DND-41 (cell line): ENCODE measurements at regions not wholly inside any gene's neighbourhood (a gene's known extent, or its start where the extent isn't known, plus 50 kb on each side); places are given as distances from the start of the nearest gene placed in this dataset.

Experiments
- ATAC-seq: fragments of 200-7000 bp; cut with Tn5 transposase; 3 replicates; pipeline ENCODE4 v1.9.1; 2021; ENCODE audit warnings: low read depth; ENCODE audit not compliant: insufficient read depth
- DNase-seq: peaks from one replicate; pipeline ENCODE4 v3.0.0-alpha.2; 2020
- H2AFZ ChIP-seq: 2 replicates; pipeline ENCODE4 v1.6.0; 2012; ENCODE audit warnings: low read depth, low read length
- H3K27ac ChIP-seq: 2 replicates; pipeline ENCODE4 v1.5.1; 2012; ENCODE audit warnings: low read length, inconsistent platforms
- H3K27me3 ChIP-seq: fragments of 200-600 bp; sonication (generic); 2 replicates; pipeline ENCODE4 v1.6.0; 2012; ENCODE audit warnings: low read length, mild to moderate bottlenecking, inconsistent platforms; ENCODE audit not compliant: insufficient read depth, poor library complexity
- H3K36me3 ChIP-seq: 2 replicates; pipeline ENCODE4 v1.5.1; 2012; ENCODE audit warnings: low read length, inconsistent platforms; ENCODE audit not compliant: insufficient read depth
- H3K4me1 ChIP-seq: 2 replicates; pipeline ENCODE4 v1.5.1; 2012; ENCODE audit warnings: mild to moderate bottlenecking, low read length; ENCODE audit not compliant: insufficient read depth
- H3K4me2 ChIP-seq: 2 replicates; pipeline ENCODE4 v1.6.0; 2012; ENCODE audit warnings: mild to moderate bottlenecking, moderate library complexity, low read length, inconsistent platforms; ENCODE audit not compliant: insufficient read depth
- H3K4me3 ChIP-seq, 2 experiments: fragments of 200-600 bp in 1 of 2; shearing (Covaris generic) in 1 of 2; 2 replicates each; pipeline ENCODE4 v1.5.1; 2012 to 2016; ENCODE audit warnings: inconsistent platforms in 2 of 2, low read length in 2 of 2, mild to moderate bottlenecking in 2 of 2, low read depth in 1 of 2, moderate library complexity in 1 of 2
- H3K79me2 ChIP-seq: 2 replicates; pipeline ENCODE4 v1.6.0; 2012; ENCODE audit warnings: low read length, inconsistent platforms; ENCODE audit not compliant: insufficient read depth
- H3K9ac ChIP-seq: 2 replicates; pipeline ENCODE4 v1.6.0; 2012; ENCODE audit warnings: low read depth, mild to moderate bottlenecking, inconsistent platforms, low read length, moderate library complexity
- H3K9me3 ChIP-seq: 2 replicates; pipeline ENCODE4 v1.5.1; 2012; ENCODE audit warnings: low read length, moderate library complexity, mild to moderate bottlenecking, inconsistent platforms; ENCODE audit not compliant: insufficient read depth, severe bottlenecking
- H4K20me1 ChIP-seq: 2 replicates; pipeline ENCODE4 v1.6.0; 2012; ENCODE audit warnings: low read length; ENCODE audit not compliant: insufficient read depth
- EZH2 ChIP-seq: IDR thresholded peaks from 3 replicates; pipeline ENCODE4 v1.6.1; 2012; ENCODE audit warnings: borderline replicate concordance, low read depth, mild to moderate bottlenecking, moderate library complexity, low read length, inconsistent platforms; ENCODE audit not compliant: severe bottlenecking
- TF ChIP-seq, protein P1 (sequence below): IDR thresholded peaks from 2 replicates; pipeline ENCODE4 v1.5.1; 2012; ENCODE audit warnings: borderline replicate concordance, low read length, moderate library complexity, mild to moderate bottlenecking; ENCODE audit not compliant: poor library complexity, severe bottlenecking; ENCODE audit errors: extremely low read depth

DNA sequence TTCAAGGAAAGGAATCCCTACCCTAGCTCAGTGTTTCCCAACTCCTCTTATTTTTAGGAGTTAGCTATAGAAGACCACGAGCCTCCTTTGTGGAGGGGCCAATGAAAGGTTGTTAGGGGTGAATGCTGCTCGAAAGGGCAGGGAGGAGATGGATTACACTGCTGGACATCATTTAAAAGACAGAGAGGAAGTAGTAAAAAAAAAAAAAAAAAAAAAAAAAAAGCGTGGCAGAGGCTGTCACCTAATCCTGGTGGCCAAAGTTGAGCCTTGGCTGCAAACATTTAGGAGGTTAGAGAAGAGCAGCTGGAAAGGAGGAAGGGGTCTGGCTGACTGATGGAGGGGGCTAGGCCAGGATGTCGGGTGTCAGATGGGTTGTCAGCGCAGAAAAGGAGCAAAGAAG lies 139.0 kb upstream of the KLF7 start:
- Histone ChIP-seq H3K9me3 (no peaks in the 10 kb centered on the region), H4K20me1 (no peaks in the 10 kb centered on the region), H2AFZ (no peak overlapping the region), H3K4me1 (no peaks in the 10 kb centered on the region), H3K27me3 (no peaks in the 10 kb centered on the region), H3K9ac (no peak overlapping the region), H3K36me3 (no peaks in the 10 kb centered on the region), H3K27ac (no peak overlapping the region), H3K4me2 (no peak overlapping the region), H3K4me3 (no peak overlapping the region), H3K79me2 (no peaks in the 10 kb centered on the region)
- TF ChIP-seq EZH2: no peak
- TF ChIP-seq, protein P1, sequence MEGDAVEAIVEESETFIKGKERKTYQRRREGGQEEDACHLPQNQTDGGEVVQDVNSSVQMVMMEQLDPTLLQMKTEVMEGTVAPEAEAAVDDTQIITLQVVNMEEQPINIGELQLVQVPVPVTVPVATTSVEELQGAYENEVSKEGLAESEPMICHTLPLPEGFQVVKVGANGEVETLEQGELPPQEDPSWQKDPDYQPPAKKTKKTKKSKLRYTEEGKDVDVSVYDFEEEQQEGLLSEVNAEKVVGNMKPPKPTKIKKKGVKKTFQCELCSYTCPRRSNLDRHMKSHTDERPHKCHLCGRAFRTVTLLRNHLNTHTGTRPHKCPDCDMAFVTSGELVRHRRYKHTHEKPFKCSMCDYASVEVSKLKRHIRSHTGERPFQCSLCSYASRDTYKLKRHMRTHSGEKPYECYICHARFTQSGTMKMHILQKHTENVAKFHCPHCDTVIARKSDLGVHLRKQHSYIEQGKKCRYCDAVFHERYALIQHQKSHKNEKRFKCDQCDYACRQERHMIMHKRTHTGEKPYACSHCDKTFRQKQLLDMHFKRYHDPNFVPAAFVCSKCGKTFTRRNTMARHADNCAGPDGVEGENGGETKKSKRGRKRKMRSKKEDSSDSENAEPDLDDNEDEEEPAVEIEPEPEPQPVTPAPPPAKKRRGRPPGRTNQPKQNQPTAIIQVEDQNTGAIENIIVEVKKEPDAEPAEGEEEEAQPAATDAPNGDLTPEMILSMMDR: no peak
- DNase-seq (no peak), ATAC-seq (no peak)

- H3K27ac ChIP-seq: no peak overlapping the region
- no peaks in the 10 kb centered on the region for H3K4me1 ChIP-seq
- no peak overlapping the region for H3K9ac ChIP-seq
- no peaks in the 10 kb centered on the region for H3K36me3 ChIP-seq
- no peaks in the 10 kb centered on the region for H3K27me3 ChIP-seq
- no peaks in the 10 kb centered on the region for H3K79me2 ChIP-seq
- H4K20me1 ChIP-seq: no peaks in the 10 kb centered on the region
- TF ChIP-seq EZH2: no peak
- TF ChIP-seq, protein P1: no peak
- no peak overlapping the region for H3K4me3 ChIP-seq
- no peak; the same call in 2 of the 3 replicates for ATAC-seq
- H3K9me3 ChIP-seq: no peaks in the 10 kb centered on the region
- no peak overlapping the region for H2AFZ ChIP-seq
- no peak for DNase-seq
- no peak overlapping the region for H3K4me2 ChIP-seq
Observed at GRCh38 chr2:207308519-207309224, 142.9 kb upstream of the KLF7 start.

DNA sequence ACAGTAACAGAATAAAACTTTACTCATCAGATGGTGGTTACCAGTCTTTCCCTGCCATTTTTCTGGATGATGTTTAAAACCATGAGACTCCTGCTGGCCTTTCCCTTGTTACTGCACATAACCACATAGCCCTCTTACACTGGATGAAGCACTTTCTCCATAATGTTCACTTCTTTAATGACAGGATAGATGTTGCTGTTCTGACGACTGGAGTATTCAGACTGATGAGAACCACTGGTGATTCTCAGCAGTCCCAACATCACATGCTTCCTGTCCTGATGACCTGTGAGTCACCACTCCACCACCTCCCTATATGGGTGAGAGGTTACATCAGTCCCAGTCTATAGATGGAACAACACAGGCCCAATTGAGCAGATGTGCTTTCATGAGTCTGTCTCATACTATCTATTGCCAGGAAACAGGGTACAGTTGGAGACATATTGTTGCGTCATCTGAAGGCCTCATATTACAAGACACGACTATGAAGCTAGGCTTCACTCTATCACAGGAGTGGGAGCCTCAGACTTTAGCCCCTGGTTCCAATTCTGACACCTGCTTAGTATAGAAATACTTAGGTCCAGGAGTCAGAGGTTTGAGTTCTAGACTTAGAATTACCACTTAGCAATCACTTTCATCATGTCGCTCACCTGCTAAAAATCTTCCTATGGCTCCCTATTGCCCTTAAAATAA lies 145.7 kb upstream of the KLF7 start:
- Histone ChIP-seq H3K27me3 (no peaks in the 10 kb centered on the region), H3K27ac (no peak overlapping the region), H3K36me3 (no peaks in the 10 kb centered on the region), H2AFZ (no peak overlapping the region), H3K4me2 (no peak overlapping the region), H3K79me2 (no peaks in the 10 kb centered on the region), H3K4me3 (no peak overlapping the region), H3K4me1 (no peaks in the 10 kb centered on the region), H3K9me3 (no peaks in the 10 kb centered on the region), H3K9ac (no peak overlapping the region), H4K20me1 (no peaks in the 10 kb centered on the region)
- TF ChIP-seq, protein P1: no peak
- ATAC-seq: no peak
- DNase-seq: no peak
